Natural killer cell treated with Interleukin-12 subunit alpha and Interleukin-12 subunit beta and Interleukin-15 and Interleukin-18, amount 100 ng/mL, for 72 hours (primary cell): ENCODE measurements at regions not wholly inside any gene's neighbourhood (a gene's known extent, or its start where the extent isn't known, plus 50 kb on each side); places are given as distances from the start of the nearest gene placed in this dataset.
"Not testable (repeated sequence)": the region's sequence is repeated elsewhere in the genome, so short reads cannot be mapped to it uniquely, and the experiment has no call there.

Source experiments
- ATAC-seq, 2 donors: fragments of 150-1000 bp; cut with Tn5 transposase in 1 of 2; sonication (Bioruptor Pico), chemical (Tn5 transposase) in 1 of 2; 2 replicates each; pipeline ENCODE4 v1.10.0; 2021
- DNase-seq: peaks from one replicate; pipeline ENCODE4 v3.0.0; 2022; ENCODE audit warnings: low spot score
- H3K27ac Mint-ChIP-seq, 2 donors: 1 replicate in 1 of 2; 2 replicates in 1 of 2; pipeline ENCODE4 v1.8.0; 2022; ENCODE audit warnings: mixed read lengths in 2 of 2, mild to moderate bottlenecking in 1 of 2, moderate library complexity in 1 of 2
- H3K27me3 Mint-ChIP-seq, 2 donors: 1 replicate in 1 of 2; 2 replicates in 1 of 2; pipeline ENCODE4 v1.8.0; 2022; ENCODE audit warnings: mixed read lengths in 2 of 2
- H3K36me3 Mint-ChIP-seq: one replicate; pipeline ENCODE4 v1.8.0; 2022; ENCODE audit warnings: mixed read lengths
- H3K4me1 Mint-ChIP-seq, 2 donors: 1 replicate in 1 of 2; 2 replicates in 1 of 2; pipeline ENCODE4 v1.8.0; 2022; ENCODE audit warnings: low read depth in 2 of 2, mixed read lengths in 2 of 2, mild to moderate bottlenecking in 1 of 2
- H3K4me3 Mint-ChIP-seq: one replicate; pipeline ENCODE4 v1.8.0; 2022; ENCODE audit warnings: mixed read lengths
- H3K9me3 Mint-ChIP-seq: 2 replicates; pipeline ENCODE4 v1.8.0; 2022; ENCODE audit warnings: mixed read lengths

DNA sequence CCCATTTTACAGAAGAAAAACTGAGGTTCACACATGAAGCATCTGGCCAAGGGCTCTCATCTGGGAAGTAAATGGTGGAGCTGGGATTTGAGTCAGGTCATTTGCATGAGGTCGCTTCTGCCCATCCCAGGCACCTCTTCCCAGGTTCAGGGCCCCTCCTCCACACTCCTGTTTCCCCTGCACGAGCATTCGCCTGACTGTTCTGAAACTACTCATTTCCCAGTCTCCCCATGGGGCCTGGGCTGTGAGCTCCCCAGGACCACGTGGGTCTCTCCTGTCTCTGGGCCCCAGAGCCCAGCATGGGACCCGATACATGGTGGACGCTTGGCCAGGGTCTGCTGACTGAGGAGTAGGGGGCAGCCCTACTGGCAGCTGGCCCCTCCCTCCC, 360.8 kb downstream of the MATN1 start:
- no peaks in the 10 kb centered on the region for H3K36me3 Mint-ChIP-seq
- DNase-seq (no peak), ATAC-seq (no peak)
- H3K27ac Mint-ChIP-seq: no peak overlapping the region
- H3K4me1 Mint-ChIP-seq: no peaks in the 10 kb centered on the region
- H3K27me3 Mint-ChIP-seq: peaks cover 18 to 19% of the 10 kb centered on the region in 2 donors
- no peak overlapping the region for H3K4me3 Mint-ChIP-seq
- H3K9me3 Mint-ChIP-seq: no peaks in the 10 kb centered on the region

DNA sequence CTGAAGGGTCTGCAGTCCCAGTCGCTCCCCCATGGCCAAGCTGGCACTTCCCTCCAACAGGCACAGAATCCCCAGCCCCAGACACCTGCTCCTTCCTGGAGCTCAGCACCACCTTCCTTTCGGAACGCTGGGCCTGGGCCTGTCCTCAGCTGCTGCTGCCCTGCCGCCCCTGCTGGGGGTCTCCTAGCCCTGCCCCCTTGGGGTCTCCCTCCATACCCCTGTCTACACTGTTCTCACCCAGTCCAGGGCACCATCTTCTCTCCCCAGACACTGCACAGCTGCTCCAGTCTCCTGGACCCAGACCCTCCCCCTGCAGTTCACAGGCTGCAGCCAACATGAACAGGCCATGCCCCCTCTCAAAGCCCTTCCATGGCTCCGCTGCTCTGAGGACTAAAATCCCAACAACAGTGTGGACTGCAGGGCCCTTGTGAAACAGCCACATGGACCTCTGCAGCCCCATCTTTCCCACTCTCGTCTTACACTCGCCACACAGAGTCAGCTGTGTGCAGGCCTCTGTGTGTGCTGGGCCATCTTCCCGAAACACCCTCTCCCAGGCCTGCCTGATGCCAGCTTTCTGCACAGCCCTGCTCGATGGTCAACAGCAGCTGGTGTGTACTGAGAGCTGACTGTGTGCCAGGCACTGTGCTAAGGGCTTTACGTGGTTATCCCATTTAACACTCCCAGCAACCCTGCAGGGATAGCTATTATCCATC, 361.3 kb downstream of the MATN1 start:
- not testable (repeated sequence) for H3K4me1 Mint-ChIP-seq, H3K9me3 Mint-ChIP-seq, H3K4me3 Mint-ChIP-seq, H3K36me3 Mint-ChIP-seq, H3K27ac Mint-ChIP-seq, DNase-seq
- peak in 1 of 2 donors; percentile 53 for ATAC-seq
- H3K27me3 Mint-ChIP-seq: peaks cover 16 to 19% of the 10 kb centered on the region in 2 donors

DNA sequence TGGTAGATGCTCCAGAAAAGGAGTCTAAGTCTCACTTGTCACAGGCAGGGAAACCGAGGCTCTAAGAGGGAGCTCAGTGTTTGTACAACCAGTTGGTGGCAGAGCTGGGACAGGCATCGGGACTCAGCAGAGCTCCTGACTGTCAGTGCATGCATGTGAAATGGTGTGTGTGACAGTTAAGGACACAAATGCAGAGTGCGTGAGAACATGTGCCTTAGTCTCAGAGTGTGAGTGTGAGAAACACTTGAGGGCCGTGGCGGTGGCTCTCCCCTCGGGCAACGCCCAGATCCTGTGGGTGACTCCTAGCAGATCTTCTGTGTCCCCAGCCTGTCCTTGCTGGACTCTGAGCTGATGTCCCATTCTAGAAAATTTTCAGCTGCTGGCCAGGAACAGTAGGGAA, 362.6 kb downstream of the MATN1 start:
- Mint-ChIP-seq H3K4me1 (no peaks in the 10 kb centered on the region), H3K36me3 (no peaks in the 10 kb centered on the region), H3K27me3 (peaks cover 14 to 19% of the 10 kb centered on the region in 2 donors), H3K9me3 (no peaks in the 10 kb centered on the region), H3K27ac (no peak overlapping the region), H3K4me3 (no peak overlapping the region)
- no peak for ATAC-seq
- DNase-seq: no peak

DNA sequence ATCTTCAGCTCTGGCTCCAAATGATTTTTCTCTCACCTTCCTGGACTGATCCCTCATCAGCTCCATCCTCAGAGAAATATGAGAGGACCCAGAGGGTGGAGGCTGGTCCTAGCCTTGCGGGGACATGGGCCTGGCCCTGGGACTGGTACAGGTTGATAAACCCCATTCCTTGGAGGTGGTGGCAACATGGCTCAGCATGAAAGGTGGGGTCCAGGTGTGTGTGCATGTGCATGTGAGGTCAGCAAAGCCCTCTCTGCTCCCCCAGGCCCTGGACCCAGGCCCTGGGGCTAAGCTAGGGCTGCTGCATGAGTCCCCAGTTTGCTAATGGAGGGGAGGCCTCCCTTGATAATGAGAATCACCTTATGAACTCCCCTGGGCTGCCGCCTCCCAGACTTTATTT, 363.1 kb downstream of the MATN1 start:
- DNase-seq (no peak), ATAC-seq (no peak)
- Mint-ChIP-seq H3K27me3 (peaks cover 16 to 23% of the 10 kb centered on the region in 2 donors), H3K36me3 (no peaks in the 10 kb centered on the region), H3K9me3 (no peaks in the 10 kb centered on the region), H3K4me3 (no peak overlapping the region), H3K4me1 (no peaks in the 10 kb centered on the region), H3K27ac (no peak overlapping the region)

DNA sequence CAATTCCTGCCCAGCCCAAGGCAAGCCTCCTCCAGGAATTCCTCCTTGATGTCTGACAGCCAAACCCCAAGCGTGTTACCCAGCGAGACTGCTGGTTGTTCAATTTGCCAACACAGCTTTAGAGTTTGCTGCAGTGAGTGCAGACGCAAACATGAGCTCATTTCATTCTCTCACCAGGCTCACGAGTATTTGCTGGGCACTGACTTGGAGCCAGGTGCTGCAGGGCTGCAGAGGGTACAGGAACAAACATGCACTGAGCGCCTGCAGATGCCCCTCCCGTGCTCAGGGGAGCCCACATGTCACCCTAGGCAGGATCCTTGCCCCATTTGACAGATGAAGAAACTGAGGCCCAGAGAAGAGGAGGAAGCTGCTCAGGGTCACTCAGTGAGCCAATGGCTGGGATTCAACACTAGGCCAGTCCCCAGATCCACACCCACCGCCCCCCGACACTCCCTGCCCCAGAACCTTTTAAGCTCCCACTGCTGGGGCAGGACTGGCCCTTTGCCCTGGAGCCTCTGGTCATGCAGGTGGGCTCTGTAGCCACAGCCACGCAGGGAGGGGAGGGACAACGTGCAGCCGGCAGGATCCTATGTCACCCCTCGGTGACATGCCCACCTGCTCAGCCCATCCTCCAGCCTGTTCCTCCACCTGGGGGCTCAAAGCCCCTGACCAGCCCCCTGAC, 363.7 kb downstream of the MATN1 start:
- DNase-seq (no peak), ATAC-seq (peak in 1 of 2 donors; percentile 13)
- no peaks in the 10 kb centered on the region for H3K36me3 Mint-ChIP-seq
- H3K4me1 Mint-ChIP-seq: no peaks in the 10 kb centered on the region
- H3K27me3 Mint-ChIP-seq: peaks cover 18 to 23% of the 10 kb centered on the region in 2 donors
- H3K9me3 Mint-ChIP-seq: no peaks in the 10 kb centered on the region
- no peak overlapping the region for H3K27ac Mint-ChIP-seq
- H3K4me3 Mint-ChIP-seq: no peak overlapping the region

DNA sequence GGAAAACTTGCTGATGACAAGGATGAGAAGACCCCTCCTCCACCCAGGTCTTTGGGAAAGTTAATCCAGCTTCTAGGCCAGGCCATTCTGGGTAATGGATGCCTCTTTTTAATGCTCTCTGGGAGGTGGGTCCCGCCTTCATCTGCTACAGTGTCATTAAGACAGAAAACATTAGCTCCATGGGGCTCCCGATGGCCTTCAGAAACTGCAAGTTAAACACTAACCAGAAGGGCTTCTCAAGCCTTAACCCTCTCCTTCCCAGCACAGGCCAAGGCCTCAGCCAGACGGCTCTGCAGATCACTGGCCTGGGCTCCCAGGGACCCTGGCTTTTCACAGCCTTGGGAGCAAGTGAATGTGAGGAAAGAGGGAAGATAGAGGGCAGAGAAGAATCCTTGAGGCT, 364.9 kb downstream of the MATN1 start:
- no peak for DNase-seq
- Mint-ChIP-seq H3K27me3 (peaks cover 20 to 24% of the 10 kb centered on the region in 2 donors), H3K4me3 (no peak overlapping the region), H3K9me3 (no peaks in the 10 kb centered on the region), H3K36me3 (no peaks in the 10 kb centered on the region), H3K27ac (no peak overlapping the region), H3K4me1 (no peaks in the 10 kb centered on the region)
- no peak for ATAC-seq

DNA sequence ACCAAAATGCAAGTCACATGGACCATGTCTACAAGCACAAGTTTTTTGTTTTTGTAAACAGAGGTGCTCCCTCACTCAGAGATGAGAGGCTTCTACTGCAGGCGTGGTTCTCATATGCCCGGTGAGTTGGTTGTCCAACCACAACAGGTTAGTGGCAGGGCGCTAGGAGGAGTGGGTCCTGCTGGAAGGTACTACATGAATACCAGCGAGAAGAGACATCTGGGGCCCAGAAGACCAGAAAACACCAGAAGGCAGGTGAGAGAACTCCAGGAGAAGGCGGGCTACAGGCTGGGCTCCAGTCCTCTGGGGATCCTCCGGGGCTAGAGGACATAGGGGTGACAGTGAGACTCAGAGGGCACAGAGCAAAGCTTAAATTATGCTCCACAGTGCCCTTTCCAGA, 366.5 kb downstream of the MATN1 start:
- Mint-ChIP-seq H3K27me3 (peaks cover 17 to 29% of the 10 kb centered on the region in 2 donors), H3K36me3 (no peaks in the 10 kb centered on the region), H3K4me3 (no peak overlapping the region), H3K9me3 (no peaks in the 10 kb centered on the region), H3K27ac (no peak overlapping the region), H3K4me1 (no peaks in the 10 kb centered on the region)
- DNase-seq: no peak
- no peak for ATAC-seq

DNA sequence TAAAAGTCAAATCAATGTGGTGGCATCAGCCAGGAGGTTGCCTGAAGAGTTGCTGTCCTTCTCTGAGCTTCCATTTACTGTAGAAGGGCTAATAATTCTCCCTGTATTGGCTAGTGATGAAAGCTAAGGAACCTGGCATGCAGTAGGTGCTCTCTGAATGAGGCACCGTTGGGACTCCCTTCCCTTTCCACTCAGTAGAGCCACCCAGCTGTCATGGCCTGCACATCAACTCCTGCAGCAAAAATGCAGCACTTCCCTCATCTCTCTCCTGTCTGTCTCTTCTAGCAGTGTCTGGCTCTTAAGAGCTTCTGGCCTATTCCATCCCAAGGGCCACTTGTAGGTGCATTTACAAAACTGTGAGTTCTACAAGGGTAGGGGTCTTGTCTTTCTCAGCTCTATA, 369.0 kb downstream of the MATN1 start:
- Mint-ChIP-seq H3K4me1 (no peaks in the 10 kb centered on the region), H3K27me3 (peaks cover 25 to 49% of the 10 kb centered on the region in 2 donors), H3K9me3 (no peaks in the 10 kb centered on the region), H3K27ac (no peak overlapping the region), H3K4me3 (no peak overlapping the region), H3K36me3 (no peaks in the 10 kb centered on the region)
- no peak for ATAC-seq
- no peak for DNase-seq

DNA sequence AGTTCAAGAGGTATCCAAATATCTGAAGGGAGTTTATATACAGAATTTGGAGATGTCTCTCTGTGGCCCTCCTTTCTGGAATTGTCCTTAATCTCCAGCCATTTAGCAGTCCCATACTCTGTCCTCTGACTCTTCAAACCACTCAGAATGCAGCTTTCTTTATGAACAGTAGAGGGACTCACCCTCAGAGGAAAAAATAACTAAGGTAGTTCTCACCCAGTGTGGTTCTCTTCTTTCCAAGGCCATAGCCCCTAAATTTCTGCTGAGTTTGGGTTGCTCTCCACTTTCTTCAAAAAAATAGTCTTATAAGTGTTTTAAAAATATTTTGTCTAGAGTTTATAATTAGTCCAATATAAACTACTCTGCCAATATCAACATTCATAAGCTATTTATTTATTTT, 369.7 kb downstream of the MATN1 start:
- DNase-seq (no peak), ATAC-seq (no peak)
- no peaks in the 10 kb centered on the region for H3K9me3 Mint-ChIP-seq
- H3K27me3 Mint-ChIP-seq: peaks cover 28 to 57% of the 10 kb centered on the region in 2 donors
- H3K4me1 Mint-ChIP-seq: no peaks in the 10 kb centered on the region
- no peak overlapping the region for H3K27ac Mint-ChIP-seq
- peaks cover 4% of the 10 kb centered on the region for H3K36me3 Mint-ChIP-seq
- H3K4me3 Mint-ChIP-seq: no peak overlapping the region

DNA sequence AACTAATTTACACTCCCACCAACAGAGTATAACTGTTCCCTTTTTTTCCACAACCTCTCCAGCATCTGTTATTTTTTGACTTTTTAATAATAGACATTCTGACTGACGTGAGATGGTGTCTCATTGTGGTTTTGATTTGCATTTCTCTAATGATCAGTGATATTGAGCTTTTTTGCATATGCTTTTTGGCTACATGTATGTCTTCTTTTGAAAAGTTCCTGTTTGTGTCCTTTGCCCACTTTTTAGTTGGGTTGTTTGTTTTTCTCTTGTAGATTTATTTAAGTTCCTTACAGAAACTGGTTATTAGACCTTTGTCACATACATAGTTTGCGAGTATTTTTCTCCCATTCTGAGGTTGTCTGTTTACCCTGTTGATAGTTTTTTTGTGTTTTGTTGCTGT, 375.2 kb downstream of the MATN1 start:
- no peak for ATAC-seq
- Mint-ChIP-seq H3K27ac (no peak overlapping the region), H3K4me1 (no peaks in the 10 kb centered on the region), H3K27me3 (peaks cover 27 to 63% of the 10 kb centered on the region in 2 donors), H3K9me3 (no peaks in the 10 kb centered on the region), H3K36me3 (peaks cover 4% of the 10 kb centered on the region), H3K4me3 (no peak overlapping the region)
- DNase-seq: no peak

DNA sequence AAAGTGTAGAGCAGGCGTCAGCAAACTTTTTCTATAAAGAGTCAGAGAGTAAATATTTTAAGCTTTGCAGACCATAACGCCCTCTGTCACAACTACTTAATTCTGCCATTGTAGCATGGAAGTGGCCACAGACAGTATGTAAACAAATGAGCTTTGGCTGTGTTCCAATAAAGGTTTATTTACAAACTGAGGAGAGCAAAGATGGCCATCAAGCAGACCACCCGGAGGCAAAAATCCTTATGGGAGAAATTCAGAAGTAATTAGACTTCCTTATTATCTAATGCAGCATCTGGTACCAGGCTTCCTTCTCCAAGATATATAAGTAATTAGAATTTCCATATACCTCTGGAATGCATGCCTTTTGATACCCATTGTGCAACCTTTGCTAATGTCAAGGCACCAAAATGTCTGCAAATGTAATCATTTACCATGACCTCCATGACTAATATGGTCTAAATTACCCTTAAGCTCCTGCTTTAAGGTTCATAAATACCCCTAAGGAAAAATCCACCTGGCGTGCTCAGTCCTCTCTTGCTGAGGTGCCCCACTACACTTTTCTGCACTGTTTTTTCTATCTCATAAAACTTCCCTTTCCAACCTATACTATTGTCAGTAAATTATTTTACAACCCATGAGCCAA, 377.8 kb downstream of the MATN1 start:
- H3K4me3 Mint-ChIP-seq: no peak overlapping the region
- DNase-seq (no peak), ATAC-seq (no peak)
- peaks cover 20 to 52% of the 10 kb centered on the region in 2 donors for H3K27me3 Mint-ChIP-seq
- H3K4me1 Mint-ChIP-seq: no peaks in the 10 kb centered on the region
- H3K9me3 Mint-ChIP-seq: no peaks in the 10 kb centered on the region
- peaks cover 4% of the 10 kb centered on the region for H3K36me3 Mint-ChIP-seq
- no peak overlapping the region for H3K27ac Mint-ChIP-seq

DNA sequence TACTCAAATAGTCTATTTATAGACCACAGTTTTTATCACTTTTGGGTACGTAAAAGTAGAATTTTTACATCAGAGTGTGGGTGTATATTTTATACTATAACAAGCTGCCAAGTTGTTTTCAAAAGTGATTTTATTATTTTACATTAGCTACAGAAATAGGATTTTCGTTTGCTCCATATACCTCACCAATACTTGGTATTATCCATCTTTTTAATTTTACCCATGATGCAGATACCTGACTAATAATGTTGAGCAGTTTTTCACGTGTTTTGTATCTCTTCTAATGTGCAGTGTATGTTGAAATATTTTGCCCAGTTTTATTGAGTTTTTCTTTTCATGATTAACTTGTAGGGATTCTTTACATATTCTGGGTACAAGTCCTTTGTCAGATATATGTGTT, 379.8 kb downstream of the MATN1 start:
- no peaks in the 10 kb centered on the region for H3K36me3 Mint-ChIP-seq
- no peaks in the 10 kb centered on the region for H3K4me1 Mint-ChIP-seq
- no peaks in the 10 kb centered on the region for H3K9me3 Mint-ChIP-seq
- H3K27me3 Mint-ChIP-seq: peaks cover 13 to 36% of the 10 kb centered on the region in 2 donors
- DNase-seq: no peak
- no peak for ATAC-seq
- no peak overlapping the region for H3K4me3 Mint-ChIP-seq
- no peak overlapping the region for H3K27ac Mint-ChIP-seq

DNA sequence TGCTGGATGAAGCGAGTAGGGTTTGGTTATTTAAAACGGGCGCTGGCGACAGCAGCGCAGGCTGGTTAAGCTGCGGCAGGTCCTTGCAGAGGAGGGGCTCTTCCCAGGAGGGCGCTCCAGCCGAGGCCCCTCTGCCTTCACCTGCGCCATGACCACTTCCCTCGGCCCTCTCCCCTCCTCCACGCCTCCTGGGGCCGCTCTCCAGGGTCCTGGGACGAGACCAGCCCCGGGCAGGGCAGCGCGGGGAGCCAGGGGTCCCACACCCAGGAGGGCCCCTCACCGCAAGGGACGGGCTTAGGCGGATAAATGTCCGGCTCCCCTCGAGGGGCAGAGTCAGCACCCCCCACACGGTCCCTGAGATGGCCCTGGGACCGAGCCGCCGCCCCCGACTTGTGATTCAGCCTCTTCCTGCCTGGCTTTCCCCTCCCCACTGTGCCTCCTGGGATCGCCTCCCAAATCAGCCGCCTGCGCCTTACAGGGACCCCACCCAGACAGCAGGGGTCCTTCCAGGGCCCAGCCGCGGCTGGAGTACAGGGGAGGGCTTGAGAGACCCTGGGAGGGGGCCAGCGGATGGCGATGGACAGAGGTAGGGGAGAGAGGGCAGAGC, 380.7 kb downstream of the MATN1 start:
- no peaks in the 10 kb centered on the region for H3K9me3 Mint-ChIP-seq
- no peaks in the 10 kb centered on the region for H3K4me1 Mint-ChIP-seq
- H3K27ac Mint-ChIP-seq: no peak overlapping the region
- DNase-seq: no peak
- no peaks in the 10 kb centered on the region for H3K36me3 Mint-ChIP-seq
- no peak overlapping the region for H3K4me3 Mint-ChIP-seq
- peaks cover 10 to 27% of the 10 kb centered on the region in 2 donors for H3K27me3 Mint-ChIP-seq
- ATAC-seq: peak in 1 of 2 donors; percentile 41

DNA sequence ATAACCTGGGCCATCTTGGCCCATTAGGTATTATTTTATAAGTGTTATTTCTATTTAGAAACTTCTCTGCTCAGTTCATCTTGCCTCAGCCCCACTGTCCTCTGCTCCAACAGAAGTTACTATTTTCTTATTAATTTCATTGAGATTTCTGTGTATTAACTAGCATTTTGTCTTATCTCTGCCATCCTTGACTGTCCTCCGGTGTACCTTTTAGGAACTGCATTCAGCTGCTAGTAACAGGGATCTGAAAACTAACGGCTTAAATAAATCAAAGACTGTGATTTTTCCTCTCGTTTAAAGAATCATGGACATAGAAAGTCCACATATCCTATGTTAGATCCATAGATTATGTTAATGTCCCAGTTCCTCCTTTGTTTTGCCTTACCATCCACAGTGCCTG, 382.5 kb downstream of the MATN1 start:
- Mint-ChIP-seq H3K27ac (no peak overlapping the region), H3K4me1 (no peaks in the 10 kb centered on the region), H3K27me3 (peaks cover 8 to 19% of the 10 kb centered on the region in 2 donors), H3K9me3 (no peaks in the 10 kb centered on the region), H3K4me3 (no peak overlapping the region), H3K36me3 (no peaks in the 10 kb centered on the region)
- DNase-seq (no peak), ATAC-seq (no peak)
